ENCODE measurements at regions not wholly inside any gene's neighbourhood (a gene's known extent, or its start where the extent isn't known, plus 50 kb on each side); places are given as distances from the start of the nearest gene placed in this dataset.

- H2AFZ ChIP-seq (ENCODE audit: low read length) = no peak overlapping the region
- no peak overlapping the region for H3K9ac ChIP-seq (ENCODE audit: insufficient read depth, low read length)
- no peaks in the 10 kb centered on the region for H3K27me3 ChIP-seq (ENCODE audit: control insufficient read depth, insufficient read depth, low read length)
- H3K9me3 ChIP-seq (ENCODE audit: control insufficient read depth, insufficient read depth, low read depth, low read length) = no peaks in the 10 kb centered on the region
- no peaks in the 10 kb centered on the region for H4K20me1 ChIP-seq (ENCODE audit: control insufficient read depth, extremely low read depth, insufficient read depth, low read length)
- no peaks in the 10 kb centered on the region for H3K4me1 ChIP-seq (ENCODE audit: control insufficient read depth, extremely low read depth, insufficient read depth, low read length)
- no peak overlapping the region for H3K4me2 ChIP-seq (ENCODE audit: extremely low read depth, insufficient read depth, low read length)
- H3K79me2 ChIP-seq (ENCODE audit: control insufficient read depth, insufficient read depth, low read length) = no peaks in the 10 kb centered on the region
- no peak overlapping the region for H3K27ac ChIP-seq (ENCODE audit: insufficient read depth, low read length)
- no peak for DNase-seq (ENCODE audit: low read depth in 2 of 2)
- no peaks in the 10 kb centered on the region for H3K36me3 ChIP-seq (ENCODE audit: control insufficient read depth, insufficient read depth, low read length)
- H3K4me3 ChIP-seq (replicated peaks in 1 of 4; ENCODE audit: control extremely low read depth in 1 of 4, insufficient read depth in 1 of 4, low read depth in 3 of 4, low read length in 4 of 4) = no peak overlapping the region
- TF ChIP-seq CTCF (conservative IDR thresholded peaks at IDR 0.05 in 1 of 2, IDR thresholded peaks at IDR 0.05 in 1 of 2; ENCODE audit: low read depth in 1 of 2, low read length in 2 of 2) = no peak
- no peak for TF ChIP-seq EZH2 (IDR thresholded peaks at IDR 0.05; ENCODE audit: low read length, missing control alignments)
Observed at GRCh38 chr1:87202451-87202850, 126.2 kb upstream of the LMO4 start.

- no peak overlapping the region for H3K27ac ChIP-seq (ENCODE audit: insufficient read depth, low read length)
- no peak overlapping the region for H3K9ac ChIP-seq (ENCODE audit: insufficient read depth, low read length)
- H3K79me2 ChIP-seq (ENCODE audit: control insufficient read depth, insufficient read depth, low read length) = no peaks in the 10 kb centered on the region
- H3K36me3 ChIP-seq (ENCODE audit: control insufficient read depth, insufficient read depth, low read length) = no peaks in the 10 kb centered on the region
- no peak overlapping the region for H3K4me2 ChIP-seq (ENCODE audit: extremely low read depth, insufficient read depth, low read length)
- H4K20me1 ChIP-seq (ENCODE audit: control insufficient read depth, extremely low read depth, insufficient read depth, low read length) = no peaks in the 10 kb centered on the region
- no peaks in the 10 kb centered on the region for H3K4me1 ChIP-seq (ENCODE audit: control insufficient read depth, extremely low read depth, insufficient read depth, low read length)
- H3K9me3 ChIP-seq (ENCODE audit: control insufficient read depth, insufficient read depth, low read depth, low read length) = no peaks in the 10 kb centered on the region
- H3K27me3 ChIP-seq (ENCODE audit: control insufficient read depth, insufficient read depth, low read length) = no peaks in the 10 kb centered on the region
- no peak for DNase-seq (ENCODE audit: low read depth in 2 of 2)
- no peak overlapping the region for H2AFZ ChIP-seq (ENCODE audit: low read length)
- TF ChIP-seq EZH2 (IDR thresholded peaks at IDR 0.05; ENCODE audit: low read length, missing control alignments) (no peak), CTCF (conservative IDR thresholded peaks at IDR 0.05 in 1 of 2, IDR thresholded peaks at IDR 0.05 in 1 of 2; ENCODE audit: low read depth in 1 of 2, low read length in 2 of 2) (no peak)
- no peak overlapping the region for H3K4me3 ChIP-seq (replicated peaks in 1 of 4; ENCODE audit: control extremely low read depth in 1 of 4, insufficient read depth in 1 of 4, low read depth in 3 of 4, low read length in 4 of 4)
Observed at GRCh38 chr1:87202922-87203655, 125.6 kb upstream of the LMO4 start.

- no peaks in the 10 kb centered on the region for H3K27me3 ChIP-seq (ENCODE audit: control insufficient read depth, insufficient read depth, low read length)
- no peak overlapping the region for H3K9ac ChIP-seq (ENCODE audit: insufficient read depth, low read length)
- H2AFZ ChIP-seq (ENCODE audit: low read length) = no peak overlapping the region
- TF ChIP-seq CTCF (conservative IDR thresholded peaks at IDR 0.05 in 1 of 2, IDR thresholded peaks at IDR 0.05 in 1 of 2; ENCODE audit: low read depth in 1 of 2, low read length in 2 of 2) = no peak
- TF ChIP-seq EZH2 (IDR thresholded peaks at IDR 0.05; ENCODE audit: low read length, missing control alignments) = no peak
- H3K9me3 ChIP-seq (ENCODE audit: control insufficient read depth, insufficient read depth, low read depth, low read length) = no peaks in the 10 kb centered on the region
- DNase-seq (ENCODE audit: low read depth in 2 of 2) = peak; percentile 23 to 76
- no peaks in the 10 kb centered on the region for H3K4me1 ChIP-seq (ENCODE audit: control insufficient read depth, extremely low read depth, insufficient read depth, low read length)
- H3K27ac ChIP-seq (ENCODE audit: insufficient read depth, low read length) = peak overlapping the region; percentile 37
- no peak overlapping the region for H3K4me3 ChIP-seq (replicated peaks in 1 of 4; ENCODE audit: control extremely low read depth in 1 of 4, insufficient read depth in 1 of 4, low read depth in 3 of 4, low read length in 4 of 4)
- H3K36me3 ChIP-seq (ENCODE audit: control insufficient read depth, insufficient read depth, low read length) = no peaks in the 10 kb centered on the region
- H3K4me2 ChIP-seq (ENCODE audit: extremely low read depth, insufficient read depth, low read length) = peak overlapping the region; percentile 0
- no peaks in the 10 kb centered on the region for H4K20me1 ChIP-seq (ENCODE audit: control insufficient read depth, extremely low read depth, insufficient read depth, low read length)
- H3K79me2 ChIP-seq (ENCODE audit: control insufficient read depth, insufficient read depth, low read length) = no peaks in the 10 kb centered on the region
Observed at GRCh38 chr1:87203904-87204303, 124.8 kb upstream of the LMO4 start.
